ENCODE measurements at regions not wholly inside any gene's neighbourhood (a gene's known extent, or its start where the extent isn't known, plus 50 kb on each side); places are given as distances from the start of the nearest gene placed in this dataset.

DNA sequence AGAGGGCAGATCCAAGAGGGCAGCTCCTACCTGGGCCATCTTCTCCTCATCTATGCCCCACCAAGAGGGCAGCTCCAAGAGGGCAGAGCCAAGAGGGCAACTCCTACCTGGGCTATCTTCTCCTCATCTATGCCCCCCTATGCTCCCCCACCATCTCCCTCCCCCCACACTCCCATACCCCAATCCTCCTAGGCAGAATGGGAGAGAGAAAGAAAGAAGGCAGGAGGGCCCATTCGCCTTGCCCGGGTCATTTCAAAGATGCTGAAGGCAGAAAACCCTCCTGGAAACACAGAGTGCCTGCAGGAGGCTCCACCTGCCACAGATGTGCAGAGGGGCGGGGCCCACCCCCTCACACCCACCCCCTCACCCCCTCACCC, 78.5 kb downstream of the BUD13 start:
- H3K4me3 ChIP-seq (ENCODE audit: low read depth, low read length): no peak overlapping the region
- TF ChIP-seq, protein P1, sequence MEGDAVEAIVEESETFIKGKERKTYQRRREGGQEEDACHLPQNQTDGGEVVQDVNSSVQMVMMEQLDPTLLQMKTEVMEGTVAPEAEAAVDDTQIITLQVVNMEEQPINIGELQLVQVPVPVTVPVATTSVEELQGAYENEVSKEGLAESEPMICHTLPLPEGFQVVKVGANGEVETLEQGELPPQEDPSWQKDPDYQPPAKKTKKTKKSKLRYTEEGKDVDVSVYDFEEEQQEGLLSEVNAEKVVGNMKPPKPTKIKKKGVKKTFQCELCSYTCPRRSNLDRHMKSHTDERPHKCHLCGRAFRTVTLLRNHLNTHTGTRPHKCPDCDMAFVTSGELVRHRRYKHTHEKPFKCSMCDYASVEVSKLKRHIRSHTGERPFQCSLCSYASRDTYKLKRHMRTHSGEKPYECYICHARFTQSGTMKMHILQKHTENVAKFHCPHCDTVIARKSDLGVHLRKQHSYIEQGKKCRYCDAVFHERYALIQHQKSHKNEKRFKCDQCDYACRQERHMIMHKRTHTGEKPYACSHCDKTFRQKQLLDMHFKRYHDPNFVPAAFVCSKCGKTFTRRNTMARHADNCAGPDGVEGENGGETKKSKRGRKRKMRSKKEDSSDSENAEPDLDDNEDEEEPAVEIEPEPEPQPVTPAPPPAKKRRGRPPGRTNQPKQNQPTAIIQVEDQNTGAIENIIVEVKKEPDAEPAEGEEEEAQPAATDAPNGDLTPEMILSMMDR (IDR thresholded peaks at IDR 0.05; ENCODE audit: low read depth, low read length, missing control alignments): no peak
- DNase-seq (ENCODE audit: low read depth): no peak
- in situ Hi-C loops (cut with HindIII; ENCODE audit: low sequenced_read_pairs): no loop called here

GRCh38 chr11:116693593-116694348, 79.0 kb downstream of the BUD13 start:
- in situ Hi-C loops (cut with HindIII; ENCODE audit: low sequenced_read_pairs): no loop called here
- no peak for DNase-seq (ENCODE audit: low read depth)
- no peak overlapping the region for H3K4me3 ChIP-seq (ENCODE audit: low read depth, low read length)
- TF ChIP-seq, protein P1 (IDR thresholded peaks at IDR 0.05; ENCODE audit: low read depth, low read length, missing control alignments): no peak

DNA sequence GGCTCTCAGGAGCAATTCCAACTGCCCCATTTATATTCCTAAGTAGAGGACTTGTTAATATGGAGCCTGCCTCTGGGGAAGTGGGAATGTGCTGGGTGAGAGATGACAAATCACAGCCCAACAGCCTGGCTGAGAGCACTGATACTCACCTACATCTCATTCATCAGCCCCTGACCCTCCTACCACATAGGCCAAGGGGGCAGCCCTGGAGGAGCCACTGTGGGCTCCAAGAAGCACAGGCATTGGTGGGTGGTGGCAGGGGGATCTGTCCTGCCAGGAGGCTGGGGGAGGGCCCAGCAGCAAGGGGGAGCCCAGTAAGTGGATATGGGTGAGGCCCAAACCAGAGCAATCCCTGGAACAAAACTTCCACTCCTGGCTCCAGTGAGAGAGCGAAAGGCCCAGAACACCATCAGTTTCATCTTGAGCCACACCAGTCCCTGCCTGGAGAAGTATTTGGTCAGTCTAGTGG, 79.7 kb downstream of the BUD13 start:
- no peak for DNase-seq (ENCODE audit: low read depth)
- TF ChIP-seq, protein P1 (IDR thresholded peaks at IDR 0.05; ENCODE audit: low read depth, low read length, missing control alignments): no peak
- no peak overlapping the region for H3K4me3 ChIP-seq (ENCODE audit: low read depth, low read length)
- in situ Hi-C loops (cut with HindIII; ENCODE audit: low sequenced_read_pairs): no loop called here

- TF ChIP-seq, protein P1 (IDR thresholded peaks at IDR 0.05; ENCODE audit: low read depth, low read length, missing control alignments): no peak
- in situ Hi-C loops (cut with HindIII; ENCODE audit: low sequenced_read_pairs): no loop called here
- no peak overlapping the region for H3K4me3 ChIP-seq (ENCODE audit: low read depth, low read length)
Measured at GRCh38 chr11:116692318-116693101, 80.3 kb downstream of the BUD13 start.

DNA sequence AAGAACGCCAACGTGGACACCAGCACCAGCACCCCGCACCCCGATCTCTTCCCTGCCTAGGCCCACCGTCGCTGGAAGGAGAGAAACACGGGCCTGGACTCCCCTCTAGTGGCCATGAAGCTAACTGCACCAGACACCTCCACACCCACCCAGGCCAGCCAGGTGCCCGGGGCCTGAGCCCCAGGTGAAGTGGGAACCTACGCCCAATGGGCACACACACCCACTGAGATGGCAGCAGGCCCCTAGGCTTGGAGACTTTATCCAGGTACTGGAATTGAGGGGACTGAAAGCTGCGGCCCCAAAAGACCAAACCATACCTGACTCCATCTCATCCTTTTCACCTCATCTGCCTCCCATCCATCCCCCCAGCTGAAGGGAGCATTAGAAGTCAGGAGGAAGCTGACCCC, 81.0 kb downstream of the BUD13 start:
- DNase-seq (ENCODE audit: low read depth): no peak
- in situ Hi-C loops (cut with HindIII; ENCODE audit: low sequenced_read_pairs): no loop called here
- TF ChIP-seq, protein P1 (IDR thresholded peaks at IDR 0.05; ENCODE audit: low read depth, low read length, missing control alignments): peak; percentile 88
- no peak overlapping the region for H3K4me3 ChIP-seq (ENCODE audit: low read depth, low read length)

More at GRCh38 chr11:116692318-116693101, 80.3 kb downstream of the BUD13 start:
- no peak for DNase-seq (ENCODE audit: low read depth)

DNA sequence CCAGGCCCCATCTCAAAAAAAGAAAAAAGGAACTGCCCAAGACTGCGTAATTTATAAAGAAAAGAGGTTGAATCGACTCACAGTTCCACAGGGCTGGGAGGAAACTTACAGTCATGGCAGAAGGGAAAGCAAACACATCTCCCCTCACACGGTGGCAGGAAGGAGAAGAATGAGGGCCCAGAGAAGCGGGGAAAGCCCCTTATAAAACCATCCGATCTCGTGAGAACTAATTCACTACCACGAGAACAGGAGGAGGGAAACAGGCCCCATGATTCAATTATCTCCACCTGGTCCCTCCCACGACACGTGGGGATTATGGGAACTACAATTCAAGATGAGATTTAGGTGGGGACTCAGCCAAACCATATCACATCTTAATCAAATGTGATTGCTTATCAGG, 82.2 kb downstream of the BUD13 start:
- H3K4me3 ChIP-seq (ENCODE audit: low read depth, low read length): no peak overlapping the region
- TF ChIP-seq, protein P1 (IDR thresholded peaks at IDR 0.05; ENCODE audit: low read depth, low read length, missing control alignments): no peak
- in situ Hi-C loops (cut with HindIII; ENCODE audit: low sequenced_read_pairs): no loop called here
- no peak for DNase-seq (ENCODE audit: low read depth)
